HL-60 (cell line): ENCODE measurements at regions not wholly inside any gene's neighbourhood (a gene's known extent, or its start where the extent isn't known, plus 50 kb on each side); places are given as distances from the start of the nearest gene placed in this dataset.

Source experiments
- DNase-seq, 2 experiments: peaks; one replicate each; pipeline ENCODE4 v3.0.0-alpha.2; 2010 to 2020; ENCODE audit warnings: low read depth in 1 of 2, low spot score in 1 of 2
- H3K27ac ChIP-seq: fragments of 250-450 bp; sonication (Bioruptor Pico); replicated peaks from 2 replicates; pipeline ENCODE4 v1.5.1; 2020; ENCODE audit warnings: mild to moderate bottlenecking, moderate library complexity
- H3K27me3 ChIP-seq: fragments of 250-450 bp; sonication (Bioruptor Pico); 2 replicates; pipeline ENCODE4 v1.5.1; 2021; ENCODE audit warnings: mild to moderate bottlenecking, moderate library complexity; ENCODE audit not compliant: insufficient read depth, poor library complexity, severe bottlenecking
- H3K4me3 ChIP-seq: replicated peaks from 2 replicates; pipeline ENCODE4 v1.5.1; 2011; ENCODE audit warnings: mild to moderate bottlenecking, control low read depth, low read length; ENCODE audit not compliant: insufficient read depth
- CTCF ChIP-seq: IDR thresholded peaks from one replicate; pipeline ENCODE4 v1.5.1; 2011; ENCODE audit warnings: low read length, control low read depth, inconsistent platforms; ENCODE audit not compliant: insufficient read depth
- GABPA ChIP-seq: IDR thresholded peaks from 2 replicates; pipeline ENCODE4 v1.6.1; 2012; ENCODE audit warnings: low read depth
- POLR2AphosphoS5 ChIP-seq: IDR thresholded peaks from 2 replicates; pipeline ENCODE4 v1.6.1; 2012; ENCODE audit warnings: low read depth
- SPI1 ChIP-seq: IDR thresholded peaks from 2 replicates; pipeline ENCODE4 v1.6.1; 2012; ENCODE audit warnings: low read depth, mild to moderate bottlenecking, borderline replicate concordance
- TF ChIP-seq, protein P1 (sequence below): IDR thresholded peaks from 2 replicates; pipeline ENCODE4 v1.6.1; 2012; ENCODE audit warnings: low read depth; ENCODE audit not compliant: insufficient replicate concordance

DNA sequence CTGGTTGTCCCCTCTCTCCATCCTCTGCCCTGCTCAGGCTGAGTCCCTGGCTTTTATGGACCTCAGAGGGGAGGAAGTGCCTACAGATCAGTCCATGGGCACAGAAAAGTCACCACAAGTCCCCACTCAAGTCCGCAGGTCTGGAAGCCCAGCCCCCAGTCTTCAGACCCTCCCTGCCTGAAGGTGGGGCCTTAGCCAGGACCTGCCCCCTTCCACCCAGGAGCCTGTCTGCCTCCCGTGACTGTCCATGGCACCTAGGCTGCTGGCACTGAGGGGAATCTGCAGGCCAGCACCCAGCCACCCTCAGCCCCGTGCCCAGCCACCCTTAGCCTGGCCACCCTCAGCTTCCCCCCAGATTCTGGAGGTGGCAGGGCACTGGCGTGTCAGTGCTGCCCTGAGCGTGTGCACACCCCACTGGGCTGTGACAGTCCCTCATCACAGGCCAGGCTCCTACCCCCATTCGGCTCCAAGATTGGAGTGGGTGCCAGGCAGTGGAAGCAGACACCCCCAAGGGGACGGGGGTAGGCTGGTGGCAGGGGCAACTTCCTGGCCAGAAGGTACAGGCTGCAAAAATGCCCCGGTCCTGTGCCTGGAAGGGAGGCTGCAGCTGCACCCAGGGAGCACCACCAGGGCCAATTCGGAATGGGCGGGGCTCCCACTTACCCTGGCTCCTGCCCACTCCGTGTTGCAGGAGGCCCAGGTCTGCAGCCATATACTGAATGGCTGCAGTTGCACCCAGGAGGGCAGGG lies 154.7 kb upstream of the RMP24 start:
- Histone ChIP-seq H3K4me3 (no peak overlapping the region), H3K27me3 (no peaks in the 10 kb centered on the region), H3K27ac (no peak overlapping the region)
- no peak for DNase-seq
- no peak for TF ChIP-seq GABPA
- TF ChIP-seq, protein P1, sequence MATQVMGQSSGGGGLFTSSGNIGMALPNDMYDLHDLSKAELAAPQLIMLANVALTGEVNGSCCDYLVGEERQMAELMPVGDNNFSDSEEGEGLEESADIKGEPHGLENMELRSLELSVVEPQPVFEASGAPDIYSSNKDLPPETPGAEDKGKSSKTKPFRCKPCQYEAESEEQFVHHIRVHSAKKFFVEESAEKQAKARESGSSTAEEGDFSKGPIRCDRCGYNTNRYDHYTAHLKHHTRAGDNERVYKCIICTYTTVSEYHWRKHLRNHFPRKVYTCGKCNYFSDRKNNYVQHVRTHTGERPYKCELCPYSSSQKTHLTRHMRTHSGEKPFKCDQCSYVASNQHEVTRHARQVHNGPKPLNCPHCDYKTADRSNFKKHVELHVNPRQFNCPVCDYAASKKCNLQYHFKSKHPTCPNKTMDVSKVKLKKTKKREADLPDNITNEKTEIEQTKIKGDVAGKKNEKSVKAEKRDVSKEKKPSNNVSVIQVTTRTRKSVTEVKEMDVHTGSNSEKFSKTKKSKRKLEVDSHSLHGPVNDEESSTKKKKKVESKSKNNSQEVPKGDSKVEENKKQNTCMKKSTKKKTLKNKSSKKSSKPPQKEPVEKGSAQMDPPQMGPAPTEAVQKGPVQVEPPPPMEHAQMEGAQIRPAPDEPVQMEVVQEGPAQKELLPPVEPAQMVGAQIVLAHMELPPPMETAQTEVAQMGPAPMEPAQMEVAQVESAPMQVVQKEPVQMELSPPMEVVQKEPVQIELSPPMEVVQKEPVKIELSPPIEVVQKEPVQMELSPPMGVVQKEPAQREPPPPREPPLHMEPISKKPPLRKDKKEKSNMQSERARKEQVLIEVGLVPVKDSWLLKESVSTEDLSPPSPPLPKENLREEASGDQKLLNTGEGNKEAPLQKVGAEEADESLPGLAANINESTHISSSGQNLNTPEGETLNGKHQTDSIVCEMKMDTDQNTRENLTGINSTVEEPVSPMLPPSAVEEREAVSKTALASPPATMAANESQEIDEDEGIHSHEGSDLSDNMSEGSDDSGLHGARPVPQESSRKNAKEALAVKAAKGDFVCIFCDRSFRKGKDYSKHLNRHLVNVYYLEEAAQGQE, result no peak
- TF ChIP-seq SPI1, result no peak
- no peak for TF ChIP-seq CTCF
- TF ChIP-seq POLR2AphosphoS5, result no peak

- H3K27me3 ChIP-seq, result no peaks in the 10 kb centered on the region
- TF ChIP-seq, protein P1, result no peak
- TF ChIP-seq GABPA (no peak), SPI1 (no peak), POLR2AphosphoS5 (no peak), CTCF (no peak)
- DNase-seq, result no peak
- no peak overlapping the region for H3K27ac ChIP-seq
- H3K4me3 ChIP-seq, result no peak overlapping the region
Measured at GRCh38 chr18:35818353-35818667, 154.2 kb upstream of the RMP24 start.

DNA sequence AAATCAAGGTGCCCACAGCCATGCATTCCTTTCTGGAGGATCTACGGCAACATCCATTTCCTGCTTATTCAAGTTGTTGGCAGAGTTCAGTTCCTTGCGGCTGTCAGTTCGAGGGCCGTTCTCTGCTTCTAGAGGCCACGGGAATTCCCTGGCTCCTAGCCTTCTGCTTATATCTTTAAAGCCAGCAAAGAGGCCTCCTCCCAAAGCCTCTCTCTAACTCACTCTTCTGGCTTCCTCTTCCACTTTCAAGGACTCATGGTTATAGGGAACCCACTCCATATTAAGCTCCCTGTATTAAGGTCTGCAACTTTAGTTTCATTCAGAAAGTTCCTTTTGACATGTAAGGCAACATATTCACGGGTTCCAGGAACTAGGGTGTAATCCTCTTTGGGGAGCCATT lies 150.1 kb upstream of the RMP24 start:
- Histone ChIP-seq H3K4me3 (no peak overlapping the region), H3K27me3 (no peaks in the 10 kb centered on the region), H3K27ac (no peak overlapping the region)
- no peak for DNase-seq
- no peak for TF ChIP-seq CTCF
- TF ChIP-seq POLR2AphosphoS5, result no peak
- TF ChIP-seq, protein P1, result no peak
